C4-2B (cell line): ENCODE measurements at regions not wholly inside any gene's neighbourhood (a gene's known extent, or its start where the extent isn't known, plus 50 kb on each side); places are given as distances from the start of the nearest gene placed in this dataset.

Source experiments
- ZFX ChIP-seq: fragments of 450-650 bp; IDR thresholded peaks from 2 replicates; pipeline ENCODE4 v1.6.1; 2017
- TF ChIP-seq, protein P1 (sequence below): fragments of 450-650 bp; conservative IDR thresholded peaks from 2 replicates; pipeline ENCODE4 v1.5.1; 2017; ENCODE audit warnings: mild to moderate bottlenecking

- TF ChIP-seq, protein P1, sequence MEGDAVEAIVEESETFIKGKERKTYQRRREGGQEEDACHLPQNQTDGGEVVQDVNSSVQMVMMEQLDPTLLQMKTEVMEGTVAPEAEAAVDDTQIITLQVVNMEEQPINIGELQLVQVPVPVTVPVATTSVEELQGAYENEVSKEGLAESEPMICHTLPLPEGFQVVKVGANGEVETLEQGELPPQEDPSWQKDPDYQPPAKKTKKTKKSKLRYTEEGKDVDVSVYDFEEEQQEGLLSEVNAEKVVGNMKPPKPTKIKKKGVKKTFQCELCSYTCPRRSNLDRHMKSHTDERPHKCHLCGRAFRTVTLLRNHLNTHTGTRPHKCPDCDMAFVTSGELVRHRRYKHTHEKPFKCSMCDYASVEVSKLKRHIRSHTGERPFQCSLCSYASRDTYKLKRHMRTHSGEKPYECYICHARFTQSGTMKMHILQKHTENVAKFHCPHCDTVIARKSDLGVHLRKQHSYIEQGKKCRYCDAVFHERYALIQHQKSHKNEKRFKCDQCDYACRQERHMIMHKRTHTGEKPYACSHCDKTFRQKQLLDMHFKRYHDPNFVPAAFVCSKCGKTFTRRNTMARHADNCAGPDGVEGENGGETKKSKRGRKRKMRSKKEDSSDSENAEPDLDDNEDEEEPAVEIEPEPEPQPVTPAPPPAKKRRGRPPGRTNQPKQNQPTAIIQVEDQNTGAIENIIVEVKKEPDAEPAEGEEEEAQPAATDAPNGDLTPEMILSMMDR = no peak
- no peak for TF ChIP-seq ZFX
Measured at GRCh38 chr10:108250936-108251620, 1086.6 kb upstream of the SORCS1 start.
